RWPE1 (cell line): ENCODE measurements at regions not wholly inside any gene's neighbourhood (a gene's known extent, or its start where the extent isn't known, plus 50 kb on each side); places are given as distances from the start of the nearest gene placed in this dataset.

Experiments
- CTCF ChIA-PET: fragments of 350-600 bp; sonication (Branson Sonifier 250); formaldehyde crosslinking; extraction: SDS; loops from one replicate; lab custom pipeline; 2021; lab: Yijun Ruan, JAX
- POLR2A ChIA-PET: fragments of 400-600 bp; formaldehyde crosslinking; extraction: SDS; loops from one replicate; lab custom pipeline; 2020; ENCODE audit warnings: antibody characterized with exemption; ENCODE audit not compliant: low non-redundant PET; lab: Yijun Ruan, JAX
- DNase-seq: peaks from one replicate; pipeline ENCODE4 v3.0.0; 2012; ENCODE audit warnings: low spot score
- H3K27ac ChIP-seq: fragments of 450-650 bp; 2 replicates; pipeline ENCODE4 v1.5.1; 2017
- TF ChIP-seq, protein P1 (sequence below): fragments of 450-650 bp; conservative IDR thresholded peaks from 2 replicates; pipeline ENCODE4 v1.5.1; 2017; ENCODE audit warnings: low read depth, mild to moderate bottlenecking

DNA sequence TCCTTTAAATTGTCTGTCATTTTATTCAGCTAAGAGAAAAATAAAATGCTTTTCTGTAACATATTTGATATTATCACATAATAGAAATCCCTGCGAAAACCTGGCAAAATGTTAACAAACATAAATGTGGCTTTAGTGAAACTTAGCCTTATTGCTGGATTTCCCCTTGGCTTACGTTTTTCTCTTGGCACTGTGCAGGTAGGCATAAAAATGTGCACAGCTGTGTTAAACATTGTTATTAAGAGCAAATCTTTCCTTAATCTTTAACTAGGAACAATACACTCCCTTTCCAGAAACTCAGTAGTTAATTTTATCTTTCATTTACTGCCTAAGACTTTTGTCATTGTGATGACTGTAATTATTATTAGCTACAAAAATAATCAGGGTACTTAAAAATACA lies 202.4 kb upstream of the GNPDA2 start:
- CTCF ChIA-PET, result no interaction called here
- no peak for DNase-seq
- TF ChIP-seq, protein P1, sequence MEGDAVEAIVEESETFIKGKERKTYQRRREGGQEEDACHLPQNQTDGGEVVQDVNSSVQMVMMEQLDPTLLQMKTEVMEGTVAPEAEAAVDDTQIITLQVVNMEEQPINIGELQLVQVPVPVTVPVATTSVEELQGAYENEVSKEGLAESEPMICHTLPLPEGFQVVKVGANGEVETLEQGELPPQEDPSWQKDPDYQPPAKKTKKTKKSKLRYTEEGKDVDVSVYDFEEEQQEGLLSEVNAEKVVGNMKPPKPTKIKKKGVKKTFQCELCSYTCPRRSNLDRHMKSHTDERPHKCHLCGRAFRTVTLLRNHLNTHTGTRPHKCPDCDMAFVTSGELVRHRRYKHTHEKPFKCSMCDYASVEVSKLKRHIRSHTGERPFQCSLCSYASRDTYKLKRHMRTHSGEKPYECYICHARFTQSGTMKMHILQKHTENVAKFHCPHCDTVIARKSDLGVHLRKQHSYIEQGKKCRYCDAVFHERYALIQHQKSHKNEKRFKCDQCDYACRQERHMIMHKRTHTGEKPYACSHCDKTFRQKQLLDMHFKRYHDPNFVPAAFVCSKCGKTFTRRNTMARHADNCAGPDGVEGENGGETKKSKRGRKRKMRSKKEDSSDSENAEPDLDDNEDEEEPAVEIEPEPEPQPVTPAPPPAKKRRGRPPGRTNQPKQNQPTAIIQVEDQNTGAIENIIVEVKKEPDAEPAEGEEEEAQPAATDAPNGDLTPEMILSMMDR, result no peak
- no peak overlapping the region for H3K27ac ChIP-seq
- POLR2A ChIA-PET, result no interaction called here

DNA sequence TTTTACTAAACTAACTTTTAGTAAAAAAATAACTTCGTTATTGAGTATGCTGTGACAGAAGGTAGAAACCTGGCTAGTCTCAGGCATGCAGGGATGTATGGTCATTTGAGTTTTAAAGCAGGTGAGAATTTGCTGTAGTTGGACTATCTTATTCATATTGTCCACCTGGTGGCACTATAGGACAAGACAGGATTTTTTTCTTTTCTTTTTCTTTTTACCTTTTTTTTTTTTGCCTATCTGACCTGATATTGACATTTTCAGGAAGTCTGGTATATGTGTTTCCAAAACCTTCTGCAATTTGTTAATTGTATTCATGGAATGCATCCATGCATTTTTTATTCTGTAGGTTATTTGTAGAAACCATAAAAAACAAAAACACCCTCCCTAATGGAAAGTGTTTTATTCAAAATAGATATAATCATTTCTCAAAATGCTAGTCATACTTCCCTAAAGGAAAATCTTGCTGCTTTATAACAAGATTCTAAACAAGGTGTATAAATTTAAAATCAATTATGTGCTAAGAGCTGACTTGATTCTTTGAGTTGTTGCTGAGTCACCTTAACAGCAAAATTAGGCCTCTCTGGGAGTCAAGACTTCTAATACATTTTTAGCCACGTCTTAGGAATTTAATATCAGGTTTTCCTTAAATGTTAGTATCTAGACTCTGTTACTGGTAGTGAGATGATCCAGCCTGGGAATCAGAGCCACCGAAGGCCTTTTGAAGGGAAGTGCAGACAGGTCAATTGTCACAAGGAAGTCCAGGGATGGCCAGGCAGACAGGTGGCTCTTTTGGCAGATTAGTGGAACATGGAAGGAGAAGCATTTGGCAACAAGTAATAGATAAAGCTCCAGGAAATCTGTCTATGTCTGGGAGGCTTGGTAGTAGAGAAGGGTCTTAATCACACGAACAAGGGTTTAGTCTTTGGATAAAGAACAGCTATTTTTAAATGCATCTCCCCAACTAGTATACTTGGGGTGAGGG lies 201.3 kb upstream of the GNPDA2 start:
- H3K27ac ChIP-seq, result no peak overlapping the region
- DNase-seq, result peak; percentile 17
- POLR2A ChIA-PET, result no interaction called here
- TF ChIP-seq, protein P1, result peak; percentile 75
- CTCF ChIA-PET, result no interaction called here

DNA sequence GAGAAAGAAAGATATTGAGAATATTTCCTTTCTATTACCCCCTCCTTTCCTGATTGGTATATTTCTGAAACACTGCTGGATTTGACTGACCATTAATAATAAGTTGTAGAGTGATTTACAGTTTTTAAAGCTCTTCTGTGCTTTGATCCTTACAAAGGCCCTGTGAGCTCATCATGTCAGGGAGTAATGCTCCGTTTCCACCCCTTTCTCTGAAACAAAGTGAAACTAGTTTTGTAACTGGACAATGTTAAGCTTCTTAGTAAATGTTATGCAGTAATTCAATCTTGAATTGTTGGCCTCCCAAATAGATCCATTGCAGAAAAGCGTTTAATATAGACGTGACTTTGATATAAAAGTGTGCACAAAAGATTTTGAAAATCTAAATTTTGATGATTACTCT lies 190.1 kb upstream of the GNPDA2 start:
- POLR2A ChIA-PET, result no interaction called here
- TF ChIP-seq, protein P1, result no peak
- no peak overlapping the region for H3K27ac ChIP-seq
- CTCF ChIA-PET, result interaction anchor here (0.6 kb wide), 2 partner anchors 1837 to 1865 kb away, joined by 3 to 5 read pairs; no protein-coding TSS in a partner anchor
- DNase-seq, result peak; percentile 3

DNA sequence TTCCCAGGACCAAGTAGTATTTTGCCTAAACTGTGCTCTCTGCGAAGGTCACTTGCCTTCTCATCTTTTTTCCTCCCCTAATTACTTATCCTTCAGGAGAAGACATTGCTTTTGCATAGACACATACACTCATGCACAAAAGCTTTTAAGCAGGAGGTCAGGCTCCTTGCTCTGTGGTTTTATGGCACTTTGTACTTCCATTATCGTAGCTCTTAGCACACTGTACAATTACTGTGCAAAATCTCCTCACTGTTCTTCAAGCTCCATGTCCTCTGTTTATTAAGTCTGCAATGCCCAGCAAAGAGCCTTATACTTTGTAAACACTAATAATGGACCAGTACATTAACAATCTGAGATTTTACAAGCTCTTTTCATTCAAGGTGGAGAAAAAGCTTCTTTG lies 188.4 kb upstream of the GNPDA2 start:
- TF ChIP-seq, protein P1, result no peak
- ChIA-PET CTCF (interaction anchor here (0.6 kb wide), 1 partner anchor 1352 kb away, joined by 6 read pairs; no protein-coding TSS in a partner anchor), POLR2A (no interaction called here)
- no peak overlapping the region for H3K27ac ChIP-seq
- DNase-seq, result no peak

DNA sequence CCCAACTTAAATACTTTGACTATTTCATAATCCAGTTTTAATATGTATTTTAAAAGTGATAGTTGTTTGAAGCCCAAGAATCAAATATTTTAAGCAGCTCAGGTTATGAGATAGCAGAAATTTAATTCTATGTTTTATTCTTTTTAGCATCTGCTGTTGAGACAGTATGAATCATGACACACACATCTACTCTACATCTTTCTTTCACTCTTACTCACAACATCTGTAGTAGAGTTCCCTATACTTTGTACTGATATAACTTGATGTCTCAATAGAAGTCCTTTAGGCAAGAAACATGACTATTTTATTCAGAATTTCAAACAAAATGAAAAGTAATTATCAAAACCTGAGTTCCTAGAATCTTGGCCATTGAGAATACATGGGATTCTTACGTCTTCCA lies 187.9 kb upstream of the GNPDA2 start:
- POLR2A ChIA-PET, result no interaction called here
- TF ChIP-seq, protein P1, result no peak
- CTCF ChIA-PET, result no interaction called here
- no peak overlapping the region for H3K27ac ChIP-seq
- no peak for DNase-seq

DNA sequence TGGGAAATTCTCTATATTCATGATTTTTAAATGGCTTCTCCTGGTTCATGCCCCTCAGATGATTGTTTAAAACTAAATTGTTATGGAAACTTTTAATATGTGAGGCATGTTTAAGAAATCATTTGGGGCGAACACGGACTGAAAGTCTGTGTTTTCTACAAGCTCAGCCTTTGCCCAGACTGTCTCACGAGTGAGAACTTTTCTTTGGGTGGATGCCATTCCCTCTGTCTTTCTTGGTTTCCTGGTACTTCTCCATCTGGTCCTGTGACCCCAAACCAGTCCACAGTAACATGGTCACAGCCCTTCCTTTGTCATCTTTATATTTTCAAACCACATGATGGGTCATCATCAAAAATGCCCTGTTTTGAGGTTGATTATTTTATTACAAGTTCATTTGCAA lies 186.6 kb upstream of the GNPDA2 start:
- TF ChIP-seq, protein P1, result no peak
- CTCF ChIA-PET, result no interaction called here
- H3K27ac ChIP-seq, result no peak overlapping the region
- POLR2A ChIA-PET, result no interaction called here
- no peak for DNase-seq
